HAP-1 (cell line): ENCODE measurements at regions not wholly inside any gene's neighbourhood (a gene's known extent, or its start where the extent isn't known, plus 50 kb on each side); places are given as distances from the start of the nearest gene placed in this dataset.
"Not testable (repeated sequence)": the region's sequence is repeated elsewhere in the genome, so short reads cannot be mapped to it uniquely, and the experiment has no call there.

ENCODE experiments used
- DNase-seq, 2 experiments: peaks; one replicate each; pipeline ENCODE4 v3.0.0-alpha.2; 2016 to 2020; ENCODE audit warnings: low spot score in 2 of 2
- H3K27me3 ChIP-seq: fragments of 250-450 bp; sonication (Bioruptor Pico); 2 replicates; pipeline ENCODE4 v1.5.1; 2020; ENCODE audit warnings: low read depth, mild to moderate bottlenecking, moderate library complexity
- H3K36me3 ChIP-seq: fragments of 250-450 bp; sonication (Bioruptor Pico); replicated peaks from 2 replicates; pipeline ENCODE4 v1.5.1; 2020; ENCODE audit warnings: mild to moderate bottlenecking
- H3K4me1 ChIP-seq: fragments of 250-450 bp; sonication (Bioruptor Pico); 2 replicates; pipeline ENCODE4 v1.5.1; 2020; ENCODE audit warnings: mild to moderate bottlenecking
- H3K4me3 ChIP-seq: fragments of 250-450 bp; sonication (Bioruptor Pico); 2 replicates; pipeline ENCODE4 v1.5.1; 2020; ENCODE audit warnings: mild to moderate bottlenecking, moderate library complexity
- H3K9me3 ChIP-seq: fragments of 250-450 bp; sonication (Bioruptor Pico); 2 replicates; pipeline ENCODE4 v1.5.1; 2020; ENCODE audit warnings: mild to moderate bottlenecking, moderate library complexity
- in situ Hi-C: fragments of 300-500 bp; cut with MboI; formaldehyde crosslinking; loops from 3 replicates; pipeline ENCODE4 v1.14.3; 2020; ENCODE audit warnings: low sequenced_read_pairs, inconsistent platforms, mixed read lengths

DNA sequence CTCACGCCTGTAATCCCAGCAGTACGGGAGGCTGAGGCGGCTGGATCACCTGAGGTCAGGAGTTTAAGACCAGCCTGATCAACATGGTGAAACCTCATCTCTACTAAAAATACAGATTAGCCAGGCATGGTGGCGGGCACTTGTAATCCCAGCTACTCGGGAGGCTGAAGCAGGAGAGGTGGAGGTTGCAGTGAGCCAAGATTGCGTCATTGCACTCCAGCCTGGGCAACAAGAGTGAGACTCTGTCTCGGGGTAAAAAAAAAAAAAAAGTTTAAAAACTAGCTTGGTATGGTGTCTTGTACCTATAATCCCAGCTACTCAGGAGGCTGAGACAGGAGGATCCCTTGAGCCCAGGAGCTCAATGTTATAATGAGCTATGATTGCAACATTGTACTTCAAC, 61.2 kb upstream of the TARDBP start:
- in situ Hi-C loops, DNase-seq, H3K4me3 ChIP-seq, H3K9me3 ChIP-seq, H3K27me3 ChIP-seq, H3K4me1 ChIP-seq, H3K36me3 ChIP-seq: not testable (repeated sequence)

DNA sequence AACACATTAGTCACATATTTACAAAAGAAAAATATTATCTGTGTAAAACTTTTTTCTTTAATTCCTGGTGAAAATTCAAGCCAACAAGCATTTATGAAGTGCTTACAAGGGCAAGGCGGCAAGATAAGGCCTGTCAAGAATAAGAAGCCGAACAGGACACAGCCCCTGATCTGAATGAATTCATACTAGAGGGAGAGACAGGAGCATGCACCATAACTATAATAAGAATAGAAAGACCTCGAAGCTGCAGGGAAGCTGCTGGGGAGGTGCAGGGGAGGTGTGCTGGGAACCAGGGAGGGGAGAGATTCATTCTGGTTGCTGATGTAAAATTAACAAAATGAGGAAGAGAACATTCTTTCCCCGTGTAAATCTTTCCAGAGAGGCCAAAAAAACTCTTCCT, 60.5 kb upstream of the TARDBP start:
- Histone ChIP-seq H3K36me3 (no peaks in the 10 kb centered on the region), H3K9me3 (0 out of 2 replicates have a peak, but pooled peaks cover 5% of the 10 kb centered on the region), H3K4me3 (no peak overlapping the region), H3K4me1 (no peaks in the 10 kb centered on the region), H3K27me3 (no peaks in the 10 kb centered on the region)
- in situ Hi-C loops: no loop called here
- no peak for DNase-seq

DNA sequence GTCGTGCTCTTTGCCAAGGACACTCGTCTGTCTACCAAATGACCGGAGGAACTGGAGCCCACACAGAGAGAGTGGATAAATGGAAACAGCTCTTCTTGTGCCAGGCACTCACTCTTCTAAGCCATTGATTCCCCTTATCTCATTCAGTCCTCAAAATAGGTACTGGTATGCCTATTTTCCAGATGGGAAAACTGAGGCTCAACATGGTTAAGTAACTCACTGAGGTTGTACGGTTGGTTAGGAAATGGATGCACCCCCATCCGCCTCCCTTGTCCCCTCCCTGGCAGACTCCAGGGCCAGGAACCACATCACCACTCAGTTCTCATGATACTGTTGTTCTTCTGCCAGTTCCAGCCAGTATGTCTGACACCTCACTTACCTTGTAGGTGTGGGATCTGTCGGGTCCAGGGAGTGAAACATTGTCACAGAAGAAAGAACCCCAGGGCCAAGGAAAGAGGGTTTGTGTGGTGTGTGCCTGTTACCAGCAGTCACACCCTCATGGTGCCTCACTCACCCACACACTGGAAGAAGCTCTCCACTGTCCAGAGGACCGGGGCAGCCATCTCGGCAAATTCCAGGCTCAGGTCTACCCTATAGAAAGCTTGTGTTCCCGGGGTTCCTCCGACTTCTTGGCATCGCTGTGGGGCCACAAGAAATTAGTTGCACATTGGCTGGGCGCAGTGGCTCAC, 58.8 kb upstream of the TARDBP start:
- DNase-seq: no peak
- H3K4me1 ChIP-seq: no peaks in the 10 kb centered on the region
- no peaks in the 10 kb centered on the region for H3K27me3 ChIP-seq
- in situ Hi-C loops: no loop called here
- no peak overlapping the region for H3K4me3 ChIP-seq
- H3K9me3 ChIP-seq: 0 out of 2 replicates have a peak, but pooled peaks cover 5% of the 10 kb centered on the region
- H3K36me3 ChIP-seq: no peaks in the 10 kb centered on the region

- H3K4me3 ChIP-seq: no peak overlapping the region
- in situ Hi-C loops: no loop called here
- no peaks in the 10 kb centered on the region for H3K27me3 ChIP-seq
- no peak for DNase-seq
- no peaks in the 10 kb centered on the region; the same call in 1 of the 2 replicates for H3K36me3 ChIP-seq
- 0 out of 2 replicates have a peak, but pooled peaks cover 5% of the 10 kb centered on the region for H3K9me3 ChIP-seq
- H3K4me1 ChIP-seq: no peaks in the 10 kb centered on the region; the same call in 1 of the 2 replicates
Observed at GRCh38 chr1:10957133-10957532, 55.3 kb upstream of the TARDBP start.

GRCh38 chr1:10958614-10959013, 53.8 kb upstream of the TARDBP start:
- Histone ChIP-seq H3K36me3 (no peaks in the 10 kb centered on the region; the same call in 1 of the 2 replicates), H3K9me3 (0 out of 2 replicates have a peak, but pooled peaks cover 3% of the 10 kb centered on the region), H3K27me3 (no peaks in the 10 kb centered on the region), H3K4me3 (no peak overlapping the region), H3K4me1 (no peaks in the 10 kb centered on the region; the same call in 1 of the 2 replicates)
- in situ Hi-C loops: no loop called here
- DNase-seq: no peak

GRCh38 chr1:10960411-10961299, 51.8 kb upstream of the TARDBP start:
- no peaks in the 10 kb centered on the region; the same call in 1 of the 2 replicates for H3K36me3 ChIP-seq
- H3K9me3 ChIP-seq: no peaks in the 10 kb centered on the region
- no peaks in the 10 kb centered on the region; the same call in 1 of the 2 replicates for H3K4me1 ChIP-seq
- in situ Hi-C loops: no loop called here
- H3K4me3 ChIP-seq: no peak overlapping the region
- no peaks in the 10 kb centered on the region for H3K27me3 ChIP-seq
- DNase-seq: peak; percentile 55 to 95

DNA sequence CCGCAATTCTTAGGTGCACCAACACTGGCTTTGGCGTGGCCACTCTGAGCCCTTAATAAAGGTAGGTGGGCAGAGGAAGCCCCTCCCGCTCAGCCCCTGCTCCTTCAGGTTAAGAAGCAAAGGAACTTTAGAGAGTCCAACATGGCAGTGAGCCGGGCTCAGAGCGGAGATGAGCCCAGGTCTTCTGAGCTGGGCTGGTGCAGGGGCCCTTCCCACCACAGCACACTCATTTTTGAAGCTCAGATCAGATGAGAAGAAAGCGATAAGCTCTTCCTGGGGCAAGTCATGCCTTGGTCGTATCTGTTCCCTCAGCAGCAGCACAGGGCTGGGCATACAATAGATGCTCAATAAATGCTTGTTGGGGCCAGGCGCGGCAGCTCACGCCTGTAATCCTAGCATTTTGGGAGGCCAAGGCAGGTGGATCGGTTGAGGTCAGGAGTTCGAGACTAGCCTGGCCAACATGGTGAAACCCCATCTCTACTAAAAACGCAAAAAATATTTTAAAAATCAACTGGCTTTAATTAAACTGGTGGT, 51.1 kb upstream of the TARDBP start:
- H3K4me3 ChIP-seq: no peak overlapping the region
- DNase-seq: no peak
- H3K36me3 ChIP-seq: no peaks in the 10 kb centered on the region; the same call in 1 of the 2 replicates
- H3K9me3 ChIP-seq: no peaks in the 10 kb centered on the region
- in situ Hi-C loops: no loop called here
- no peaks in the 10 kb centered on the region; the same call in 1 of the 2 replicates for H3K4me1 ChIP-seq
- no peaks in the 10 kb centered on the region for H3K27me3 ChIP-seq

DNA sequence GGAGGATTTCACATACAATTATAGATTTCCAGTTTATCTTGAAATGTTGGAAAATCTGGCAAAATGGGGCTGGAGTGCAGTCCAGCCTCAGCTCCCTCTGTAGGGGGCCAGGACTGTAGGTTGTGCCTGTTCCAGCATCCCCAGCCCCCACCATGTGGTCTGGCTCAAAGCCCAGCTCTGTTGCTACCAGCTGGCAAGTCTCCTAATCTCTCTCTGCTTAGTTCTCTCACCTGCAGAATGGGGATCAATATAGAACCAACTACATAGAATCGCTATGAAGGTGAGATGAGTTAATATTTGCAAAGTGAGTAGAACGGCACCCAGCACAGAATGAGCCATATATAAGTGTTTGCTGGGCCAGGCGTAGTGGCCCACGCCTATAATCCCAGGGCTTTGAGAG, 50.0 kb upstream of the TARDBP start:
- Histone ChIP-seq H3K4me3 (no peak overlapping the region), H3K4me1 (no peaks in the 10 kb centered on the region; the same call in 1 of the 2 replicates), H3K9me3 (no peaks in the 10 kb centered on the region), H3K36me3 (no peaks in the 10 kb centered on the region; the same call in 1 of the 2 replicates), H3K27me3 (no peaks in the 10 kb centered on the region)
- in situ Hi-C loops: no loop called here
- no peak for DNase-seq
